ENCODE measurements at regions not wholly inside any gene's neighbourhood (a gene's known extent, or its start where the extent isn't known, plus 50 kb on each side); places are given as distances from the start of the nearest gene placed in this dataset.

- TF ChIP-seq CTCF (IDR thresholded peaks at IDR 0.05), result no peak
- TF ChIP-seq POLR2A (IDR thresholded peaks at IDR 0.05), result no peak
These were observed 122.3 kb upstream of the RUNX1 start for GRCh38 chr21:35171385-35171784.
